ENCODE measurements at regions not wholly inside any gene's neighbourhood (a gene's known extent, or its start where the extent isn't known, plus 50 kb on each side); places are given as distances from the start of the nearest gene placed in this dataset.
"Not testable (repeated sequence)": the region's sequence is repeated elsewhere in the genome, so short reads cannot be mapped to it uniquely, and the experiment has no call there.

DNA sequence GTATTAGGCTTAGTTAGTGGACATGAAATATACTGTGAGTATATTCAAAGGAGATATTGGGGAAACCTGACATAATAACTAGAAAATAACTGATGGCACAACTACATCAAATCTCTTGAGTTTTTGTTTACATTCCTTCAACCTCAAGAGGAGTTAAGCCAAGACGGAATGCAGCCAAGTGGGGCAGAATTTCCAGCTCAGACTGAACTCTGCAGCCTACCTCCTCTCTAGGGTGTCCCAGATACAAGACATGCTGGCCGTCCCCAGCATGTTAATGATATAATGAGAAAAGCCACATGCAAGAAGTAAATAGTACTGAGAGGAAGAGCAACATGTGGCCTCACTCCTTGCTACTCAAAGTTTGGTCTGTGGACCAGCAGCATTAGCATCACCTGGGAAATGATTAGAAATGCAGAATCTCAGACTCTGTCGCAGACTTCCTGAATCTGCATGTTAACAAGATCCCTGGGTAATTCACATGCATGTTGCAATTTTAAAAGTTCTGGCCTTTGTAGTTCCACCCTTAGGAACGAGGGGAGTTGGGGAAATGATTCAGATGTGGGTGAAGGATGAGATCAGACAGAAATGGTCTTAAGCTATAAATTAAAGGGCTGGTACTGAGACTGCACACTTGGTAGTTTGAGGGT is 118.4 kb upstream of the CACUL1 start:
- DNase-seq, result no peak

- no peak for DNase-seq
Observed at GRCh38 chr10:118873738-118874105, 119.0 kb upstream of the CACUL1 start.

- DNase-seq, result no peak
Observed at GRCh38 chr10:118874171-118874570, 119.4 kb upstream of the CACUL1 start.

DNA sequence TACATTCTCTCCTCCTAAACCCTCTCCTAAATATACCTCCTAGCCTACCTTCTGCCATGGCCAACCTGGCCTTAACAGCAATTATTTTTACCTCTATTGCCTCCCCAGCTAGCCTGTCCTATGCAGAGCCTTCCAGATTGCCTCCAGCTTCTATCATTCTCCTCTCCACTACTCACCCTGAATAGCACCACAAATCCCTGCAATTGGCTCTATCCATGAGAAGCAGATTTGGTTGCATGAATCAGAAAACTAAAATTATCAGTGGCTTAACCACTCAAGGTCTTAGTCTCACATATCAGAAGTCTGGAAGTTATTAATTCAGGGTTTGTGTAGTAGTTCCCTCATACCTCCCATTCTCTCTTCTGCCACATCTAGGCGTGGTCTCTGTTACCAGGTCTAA is 120.3 kb upstream of the CACUL1 start:
- DNase-seq, result no peak

DNA sequence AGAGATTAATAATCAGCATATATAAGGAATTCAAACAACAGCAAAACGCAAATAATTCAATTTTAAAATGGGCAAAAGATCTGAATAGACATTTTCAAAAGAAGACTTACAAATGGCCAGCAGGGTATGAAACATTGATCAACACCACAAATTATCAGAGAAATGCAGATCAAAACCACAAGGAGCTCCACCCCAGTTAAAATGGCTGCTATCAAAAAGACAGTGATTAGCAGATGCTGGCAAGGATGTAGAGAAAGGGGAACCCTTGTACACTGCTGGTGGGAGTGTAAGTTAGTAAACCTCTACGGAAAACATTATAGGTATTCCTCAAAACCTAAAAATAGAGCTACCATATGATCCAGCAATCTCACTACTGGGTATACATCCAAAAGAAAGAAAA is 128.0 kb upstream of the CACUL1 start:
- DNase-seq, result no peak

- DNase-seq, result no peak
Observed at GRCh38 chr10:118892255-118892654, 137.3 kb upstream of the NANOS1 start.

GRCh38 chr10:118894891-118895290 is 134.6 kb upstream of the NANOS1 start:
- not testable (repeated sequence) for DNase-seq

DNA sequence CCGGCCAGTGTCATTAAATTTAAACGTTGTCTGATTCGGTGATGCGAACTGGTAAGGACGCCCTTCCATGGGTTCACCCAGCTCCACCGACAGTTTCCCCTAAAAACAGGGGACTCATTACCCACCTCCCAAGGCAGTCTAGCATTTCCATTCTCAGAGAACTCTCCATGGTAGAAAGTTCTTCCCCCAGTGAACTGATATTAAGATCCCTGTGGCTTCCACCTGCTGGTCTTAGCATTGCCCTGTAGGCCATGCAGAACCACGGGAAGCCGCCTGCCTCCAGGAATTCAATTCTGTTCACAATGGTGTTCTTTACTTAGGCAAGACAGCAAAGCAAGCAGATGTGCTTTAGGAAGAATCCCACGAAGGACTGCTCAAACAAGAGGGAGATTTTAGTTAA is 128.9 kb upstream of the NANOS1 start:
- no peak for DNase-seq

DNA sequence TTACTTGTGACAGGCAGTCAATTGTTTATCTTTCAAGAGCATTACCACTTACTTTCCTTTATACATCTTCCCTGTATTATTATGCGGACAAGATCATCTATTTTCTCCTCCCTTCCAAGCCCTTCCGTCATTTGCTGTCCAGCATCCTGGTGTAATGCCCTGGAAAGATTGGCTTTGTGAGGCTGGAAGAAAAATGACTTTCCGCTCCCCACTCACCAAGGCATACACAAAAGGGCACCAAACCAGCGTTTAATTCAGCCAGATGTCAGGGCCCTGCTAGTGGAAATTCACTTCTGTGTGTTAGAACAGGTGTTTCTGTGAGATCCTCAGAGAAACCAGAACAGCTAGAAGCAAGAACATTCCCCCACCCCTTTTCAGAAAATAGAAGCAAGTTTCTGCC is 128.1 kb upstream of the NANOS1 start:
- no peak for DNase-seq

DNA sequence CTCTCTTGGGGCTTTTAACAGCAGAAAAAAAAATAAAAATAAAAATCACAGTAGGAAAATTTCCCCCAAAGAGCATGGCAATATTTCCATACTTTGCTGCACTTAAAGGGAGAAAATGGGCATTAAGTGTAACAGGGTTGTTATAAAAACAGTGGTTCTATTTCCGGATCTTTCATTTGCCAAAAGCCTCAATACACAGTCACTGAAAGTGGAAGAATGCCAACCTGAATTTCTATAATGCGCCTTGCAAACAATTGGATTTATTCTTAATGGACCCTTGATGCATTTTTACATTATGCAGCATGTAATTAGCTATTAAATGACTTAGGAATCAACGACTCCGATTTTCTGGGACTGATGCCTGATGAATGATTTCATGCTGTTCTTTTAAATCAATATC is 127.6 kb upstream of the NANOS1 start:
- no peak for DNase-seq

- DNase-seq, result not testable (repeated sequence)
Observed at GRCh38 chr10:118902656-118903055, 126.9 kb upstream of the NANOS1 start.

- DNase-seq, result no peak
Observed at GRCh38 chr10:118903251-118903650, 126.3 kb upstream of the NANOS1 start.

DNA sequence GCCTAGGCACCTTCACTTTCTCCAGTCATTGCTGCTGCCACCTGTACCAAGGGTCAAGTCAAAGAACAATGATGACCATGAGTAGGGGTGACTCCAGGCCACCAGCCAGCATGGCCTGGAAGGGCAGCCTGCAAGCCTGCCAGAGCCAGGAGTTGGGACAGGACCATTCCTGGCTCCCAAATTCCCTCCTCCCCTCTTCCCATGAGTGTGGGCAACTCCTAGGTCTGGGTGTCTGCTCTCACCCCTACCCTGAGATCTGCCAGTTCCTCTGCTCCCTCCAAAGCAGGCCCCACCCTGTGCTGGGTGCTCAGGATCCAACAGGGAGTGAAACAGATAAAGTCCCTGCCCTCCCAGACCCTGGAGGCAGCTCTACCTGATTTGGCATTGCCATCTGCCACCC is 125.8 kb upstream of the NANOS1 start:
- DNase-seq, result no peak

DNA sequence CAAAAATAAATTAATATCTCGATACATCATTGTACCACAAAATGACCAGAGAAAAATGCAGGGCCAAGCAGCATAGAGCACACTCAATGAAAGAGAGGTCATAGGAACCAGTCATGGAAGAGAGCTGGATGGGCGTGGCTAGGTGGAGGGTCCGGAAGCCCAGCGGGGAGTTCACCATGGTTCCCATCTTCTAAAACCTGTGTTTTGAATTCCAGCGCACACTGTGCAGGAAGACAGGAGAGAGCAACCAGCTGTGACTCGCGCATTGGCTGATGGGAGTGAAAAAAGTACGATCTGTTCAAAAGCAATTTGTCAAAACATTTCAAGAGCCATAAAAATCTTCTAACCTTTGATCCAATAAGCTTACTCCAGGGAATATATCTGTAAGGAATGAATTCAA is 125.2 kb upstream of the NANOS1 start:
- DNase-seq, result no peak

DNA sequence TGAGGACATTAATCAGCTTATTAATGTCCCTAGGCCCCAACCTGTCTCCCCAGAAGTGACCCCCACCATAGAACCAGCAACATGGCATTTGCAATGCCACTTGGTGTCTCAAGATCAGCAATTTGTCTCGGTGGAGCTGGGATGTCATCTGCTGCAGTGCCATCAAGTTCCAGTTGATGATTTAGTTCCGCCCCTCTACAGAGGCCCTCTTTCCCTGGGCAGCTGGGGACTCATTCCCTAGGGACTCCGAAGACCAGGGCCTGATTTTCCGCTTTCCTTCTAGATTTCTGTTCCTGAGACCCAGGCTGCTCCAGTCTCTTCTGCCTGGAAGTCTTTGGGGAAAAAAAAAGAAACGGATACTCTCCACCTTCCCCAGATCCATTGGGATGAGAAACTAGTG is 122.5 kb upstream of the NANOS1 start:
- DNase-seq, result no peak

DNA sequence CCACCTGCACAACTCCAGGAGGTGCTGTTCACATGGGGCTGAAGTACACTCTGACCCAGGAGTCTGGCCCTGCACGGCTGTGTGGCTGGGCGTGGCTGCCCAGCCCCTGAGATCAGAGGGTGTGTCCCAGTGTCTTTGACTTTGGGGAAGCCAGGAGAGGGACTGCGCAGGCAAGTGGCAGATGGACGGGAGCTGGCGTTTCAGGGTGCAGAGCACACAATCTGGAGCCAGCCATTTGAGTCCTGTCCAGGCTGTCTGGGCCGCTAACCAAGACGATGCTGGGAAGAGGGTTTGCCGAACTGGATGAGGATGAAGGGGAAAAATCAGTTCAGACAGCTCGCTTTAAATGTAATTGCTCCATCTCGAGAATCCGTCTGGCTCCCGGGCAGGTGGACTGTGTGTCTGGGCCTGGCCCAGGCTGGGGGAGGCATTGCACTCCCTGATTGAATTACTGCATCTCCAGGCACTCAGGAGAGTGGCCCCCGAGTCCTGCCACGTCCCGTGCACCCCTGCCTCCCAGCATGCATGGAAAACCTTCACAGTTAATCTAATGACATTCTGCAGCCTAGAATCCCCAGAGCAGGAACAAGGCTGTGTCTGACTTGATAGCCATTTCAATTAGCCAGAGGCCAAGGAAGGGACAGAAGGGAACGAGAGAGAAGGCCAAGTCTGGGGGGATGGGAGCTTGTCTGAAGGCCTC is 120.8 kb upstream of the NANOS1 start:
- DNase-seq, result no peak

DNA sequence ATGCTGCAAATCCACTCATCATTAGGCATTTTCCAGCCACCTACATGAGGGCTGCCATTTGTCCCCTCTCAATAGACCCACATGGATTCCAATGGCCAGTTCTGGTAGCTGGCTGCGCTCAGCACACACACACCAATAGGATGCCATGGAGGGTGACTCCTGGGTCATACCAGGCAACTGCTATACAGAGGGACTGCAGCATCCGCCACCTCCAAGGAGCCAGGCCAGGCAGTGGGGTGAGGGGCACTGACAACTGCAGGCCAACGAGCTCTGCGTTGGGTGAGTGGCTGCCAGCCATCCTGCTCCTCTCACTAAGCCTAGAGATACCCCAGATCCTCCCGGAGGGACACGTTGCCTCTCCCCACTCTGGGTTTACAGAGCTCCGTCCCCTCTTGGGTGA is 118.8 kb upstream of the NANOS1 start:
- no peak for DNase-seq

DNA sequence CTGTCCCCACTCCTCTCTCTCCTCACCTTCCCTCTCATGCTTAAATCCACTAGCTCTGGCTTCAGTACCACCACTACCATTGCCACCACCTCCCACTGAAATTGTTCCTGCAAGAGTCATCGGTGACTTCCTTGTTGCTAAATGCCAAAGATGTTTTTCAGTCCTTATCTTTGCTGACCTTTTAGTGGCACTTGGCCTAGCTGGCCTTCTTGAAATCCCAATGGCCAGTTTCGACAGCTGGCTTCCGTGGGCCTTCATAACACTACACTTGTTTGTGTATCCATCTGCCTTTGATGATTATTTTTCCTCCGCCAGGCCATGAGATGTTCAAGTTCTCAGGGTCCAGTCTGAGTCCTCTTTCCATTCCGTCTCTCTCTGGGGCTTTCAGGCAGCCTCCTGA is 118.2 kb upstream of the NANOS1 start:
- no peak for DNase-seq

DNA sequence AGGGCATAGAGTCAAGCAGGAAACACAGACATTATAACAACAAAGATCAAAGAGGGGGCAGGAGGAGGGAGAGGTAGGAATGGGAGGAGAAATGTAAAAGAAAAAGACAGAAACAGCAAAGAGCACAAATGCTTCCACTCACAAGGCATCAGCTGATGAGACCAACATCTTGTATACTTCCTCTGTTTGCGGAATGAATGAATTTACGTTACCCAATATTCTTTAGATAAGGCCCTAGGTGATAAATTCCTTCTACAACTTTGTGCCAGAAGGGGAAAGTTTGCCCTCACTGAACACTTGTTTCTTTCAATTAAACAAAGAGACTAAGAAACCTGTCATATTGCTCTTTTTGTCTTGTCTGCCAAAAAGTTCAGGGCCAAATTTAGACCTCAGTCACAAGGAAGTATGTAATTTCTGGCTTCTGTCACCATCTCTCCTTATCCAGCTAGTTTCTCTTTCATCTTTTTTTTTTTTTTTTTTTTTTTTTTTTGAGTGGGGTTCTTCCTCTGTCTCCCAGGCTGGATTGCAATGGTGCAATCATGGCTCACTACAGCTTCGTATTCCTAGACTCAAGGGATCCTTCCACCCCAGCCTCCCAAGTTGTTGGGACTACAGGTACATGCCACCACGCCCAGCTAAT is 116.4 kb upstream of the NANOS1 start:
- DNase-seq, result no peak

DNA sequence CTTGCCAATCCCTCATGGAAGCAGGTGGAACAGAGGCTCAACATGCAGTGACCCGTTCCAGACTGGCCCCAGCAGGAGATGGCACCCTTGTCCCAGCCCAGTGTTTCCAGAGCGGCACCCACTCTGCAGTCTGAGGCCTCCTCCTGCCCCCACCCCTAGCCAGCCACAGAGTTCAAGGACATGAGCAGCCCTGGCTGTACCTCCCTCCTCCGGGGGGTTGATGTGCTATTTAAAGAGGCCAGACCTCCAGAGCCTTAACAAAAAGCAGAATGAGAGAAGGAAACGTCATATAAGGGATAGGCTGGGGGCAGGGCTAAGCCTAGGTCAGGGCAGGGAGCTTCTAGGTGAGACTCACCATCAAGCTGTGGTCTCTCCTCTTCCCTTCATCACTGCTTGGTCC is 115.7 kb upstream of the NANOS1 start:
- no peak for DNase-seq

- DNase-seq, result no peak
Observed at GRCh38 chr10:118914629-118915028, 114.9 kb upstream of the NANOS1 start.

GRCh38 chr10:118915161-118915560 is 114.4 kb upstream of the NANOS1 start:
- no peak for DNase-seq

- DNase-seq, result no peak
Observed at GRCh38 chr10:118916777-118917176, 112.7 kb upstream of the NANOS1 start.

- no peak for DNase-seq
Observed at GRCh38 chr10:118917701-118918100, 111.8 kb upstream of the NANOS1 start.

- no peak for DNase-seq
Observed at GRCh38 chr10:118918116-118918515, 111.4 kb upstream of the NANOS1 start.

Measured in activated effector memory CD4-positive, alpha-beta T cell treated with Interleukin-2 at 50 U/mL for 16 hours (primary cell).